H9 (cell line): ENCODE measurements at regions not wholly inside any gene's neighbourhood (a gene's known extent, or its start where the extent isn't known, plus 50 kb on each side); places are given as distances from the start of the nearest gene placed in this dataset.

Experiments used
- DNase-seq: peaks from one replicate; pipeline ENCODE4 v3.0.0-alpha.2; 2017
- H2AFZ ChIP-seq: one replicate; pipeline ENCODE4 v1.6.1; 2013; ENCODE audit warnings: mild to moderate bottlenecking, low read length, control low read depth, moderate library complexity
- H2AK5ac ChIP-seq: 2 replicates; pipeline ENCODE4 v1.6.1; 2013; ENCODE audit warnings: low read length, control low read depth, mixed read lengths; ENCODE audit not compliant: insufficient read length
- H2BK120ac ChIP-seq: one replicate; pipeline ENCODE4 v1.6.1; 2013; ENCODE audit warnings: low read depth, mild to moderate bottlenecking, low read length, control low read depth, inconsistent platforms; ENCODE audit not compliant: poor library complexity, severe bottlenecking
- H2BK12ac ChIP-seq: 2 replicates; pipeline ENCODE4 v1.6.1; 2013; ENCODE audit warnings: low read length, control low read depth, mixed read lengths, low read depth; ENCODE audit not compliant: insufficient read length
- H2BK15ac ChIP-seq: 2 replicates; pipeline ENCODE4 v1.6.1; 2013; ENCODE audit warnings: low read depth, low read length, control low read depth
- H2BK20ac ChIP-seq: one replicate; pipeline ENCODE4 v1.6.1; 2013; ENCODE audit warnings: low read depth, mild to moderate bottlenecking, low read length, control low read depth, inconsistent platforms; ENCODE audit not compliant: poor library complexity, severe bottlenecking
- H2BK5ac ChIP-seq: 2 replicates; pipeline ENCODE4 v1.6.1; 2013; ENCODE audit warnings: low read length, control low read depth, mixed read lengths; ENCODE audit not compliant: insufficient read length
- H3K14ac ChIP-seq: 2 replicates; pipeline ENCODE4 v1.6.1; 2013; ENCODE audit warnings: low read length, control low read depth; ENCODE audit not compliant: insufficient read depth
- H3K18ac ChIP-seq: 2 replicates; pipeline ENCODE4 v1.6.1; 2013; ENCODE audit warnings: low read depth, mild to moderate bottlenecking, mixed read lengths, low read length, control low read depth; ENCODE audit not compliant: insufficient read length
- H3K23ac ChIP-seq: 2 replicates; pipeline ENCODE4 v1.6.1; 2013; ENCODE audit warnings: low read length, control low read depth, mixed read lengths, low read depth; ENCODE audit not compliant: insufficient read length
- H3K23me2 ChIP-seq: 2 replicates; pipeline ENCODE4 v1.6.1; 2013; ENCODE audit warnings: low read depth, mild to moderate bottlenecking, mixed read lengths, low read length, control low read depth; ENCODE audit not compliant: insufficient read length, poor library complexity, severe bottlenecking
- H3K27ac ChIP-seq: 2 replicates; pipeline ENCODE4 v1.5.1; 2013; ENCODE audit warnings: low read length, control low read depth, mixed read lengths, low read depth; ENCODE audit not compliant: insufficient read length
- H3K27me3 ChIP-seq: 2 replicates; pipeline ENCODE4 v1.6.1; 2013; ENCODE audit warnings: low read length, control low read depth, inconsistent platforms; ENCODE audit not compliant: insufficient read depth
- H3K4ac ChIP-seq: 2 replicates; pipeline ENCODE4 v1.6.1; 2013; ENCODE audit warnings: low read depth, mild to moderate bottlenecking, control low read depth, inconsistent platforms, low read length, moderate library complexity
- H3K4me1 ChIP-seq: 2 replicates; pipeline ENCODE4 v1.6.1; 2013; ENCODE audit warnings: low read length, control low read depth, inconsistent platforms; ENCODE audit not compliant: insufficient read depth
- H3K4me2 ChIP-seq: 2 replicates; pipeline ENCODE4 v1.6.1; 2013; ENCODE audit warnings: low read length, control low read depth, mixed read lengths; ENCODE audit not compliant: insufficient read length, insufficient read depth
- H3K56ac ChIP-seq: 2 replicates; pipeline ENCODE4 v1.6.1; 2013; ENCODE audit warnings: low read depth, mild to moderate bottlenecking, mixed read lengths, low read length, control low read depth; ENCODE audit not compliant: insufficient read length
- H3K79me1 ChIP-seq: 2 replicates; pipeline ENCODE4 v1.6.1; 2013; ENCODE audit warnings: low read depth, mild to moderate bottlenecking, moderate library complexity, low read length, control low read depth, inconsistent platforms; ENCODE audit not compliant: insufficient read depth, poor library complexity, severe bottlenecking
- H3K79me2 ChIP-seq: 2 replicates; pipeline ENCODE4 v1.6.1; 2013; ENCODE audit warnings: low read length, control low read depth, inconsistent platforms; ENCODE audit not compliant: insufficient read depth
- H3K9ac ChIP-seq: 2 replicates; pipeline ENCODE4 v1.6.1; 2013; ENCODE audit warnings: low read length, control low read depth, mixed read lengths; ENCODE audit not compliant: insufficient read length; ENCODE audit errors: extremely low read depth
- H3K9me3 ChIP-seq: one replicate; pipeline ENCODE4 v1.6.1; 2013; ENCODE audit warnings: low read depth, low read length, inconsistent platforms; ENCODE audit not compliant: control insufficient read depth
- H3T11ph ChIP-seq: one replicate; pipeline ENCODE4 v1.6.1; 2013; ENCODE audit warnings: mild to moderate bottlenecking, low read length, control low read depth, inconsistent platforms
- H4K20me1 ChIP-seq: one replicate; pipeline ENCODE4 v1.6.1; 2013; ENCODE audit not compliant: control insufficient read depth, insufficient read length, insufficient read depth
- H4K5ac ChIP-seq: 2 replicates; pipeline ENCODE4 v1.6.1; 2013; ENCODE audit warnings: low read depth, mild to moderate bottlenecking, mixed read lengths, low read length, control low read depth; ENCODE audit not compliant: insufficient read length
- H4K8ac ChIP-seq: replicated peaks from 2 replicates; pipeline ENCODE4 v1.6.1; 2013; ENCODE audit warnings: low read length, control low read depth, mixed read lengths, low read depth; ENCODE audit not compliant: insufficient read length
- H4K91ac ChIP-seq: 2 replicates; pipeline ENCODE4 v1.6.1; 2013; ENCODE audit warnings: low read depth, mild to moderate bottlenecking, moderate library complexity, mixed read lengths, low read length, control low read depth; ENCODE audit not compliant: insufficient read length
- H3K27ac Mint-ChIP-seq, 3 experiments: 2 replicates in 2 of 3; 3 replicates in 1 of 3; pipeline ENCODE4 v1.8.0; 2020 to 2021; ENCODE audit warnings: mixed read lengths in 3 of 3, mild to moderate bottlenecking in 1 of 3, moderate library complexity in 1 of 3
- H3K27me3 Mint-ChIP-seq: 2 replicates; pipeline ENCODE4 v1.8.0; 2021; ENCODE audit warnings: low read depth, mild to moderate bottlenecking, moderate library complexity, mixed read lengths
- H3K36me3 Mint-ChIP-seq, 3 experiments: 2 replicates in 2 of 3; 3 replicates in 1 of 3; pipeline ENCODE4 v1.8.0; 2020 to 2021; ENCODE audit warnings: low read depth in 3 of 3, mixed read lengths in 3 of 3; ENCODE audit not compliant: insufficient read depth in 1 of 3
- H3K4me1 Mint-ChIP-seq, 2 experiments: 2 replicates each; pipeline ENCODE4 v1.8.0; 2020; ENCODE audit warnings: mixed read lengths in 2 of 2
- H3K4me3 Mint-ChIP-seq, 2 experiments: 2 replicates in 1 of 2; 3 replicates in 1 of 2; pipeline ENCODE4 v1.8.0; 2020 to 2021; ENCODE audit warnings: mild to moderate bottlenecking in 2 of 2, mixed read lengths in 2 of 2, moderate library complexity in 1 of 2
- H3K9me3 Mint-ChIP-seq, 2 experiments: 2 replicates in 1 of 2; 3 replicates in 1 of 2; pipeline ENCODE4 v1.8.0; 2020; ENCODE audit warnings: mild to moderate bottlenecking in 2 of 2, mixed read lengths in 2 of 2, moderate library complexity in 1 of 2
- CTCF ChIP-seq: fragments of 200-600 bp; sonication (generic); conservative IDR thresholded peaks from 3 replicates; pipeline ENCODE4 v1.8.0; 2021; ENCODE audit warnings: antibody characterized with exemption, mild to moderate bottlenecking
- WGBS: extraction: QIAGEN DNeasy Blood & Tissue Kit; methylation state at CpG from one replicate; pipeline ENCODE4 v1.1.7; 2013; ENCODE audit warnings: missing lambda C conversion rate, low lambda C conversion rate, mixed read lengths; ENCODE audit not compliant: insufficient read length; ENCODE audit errors: extremely low coverage; 5-methylcytosine and 5-hydroxymethylcytosine counted together

- Histone ChIP-seq H3K27me3 (no peaks in the 10 kb centered on the region), H3T11ph (no peak overlapping the region), H3K9ac (no peak overlapping the region), H2BK15ac (no peak overlapping the region), H2AK5ac (no peak overlapping the region), H4K20me1 (no peaks in the 10 kb centered on the region), H2BK5ac (no peak overlapping the region), H4K5ac (no peak overlapping the region), H2BK120ac (no peak overlapping the region), H3K56ac (no peak overlapping the region), H3K4me2 (no peak overlapping the region), H3K4me1 (no peaks in the 10 kb centered on the region), H3K79me1 (no peaks in the 10 kb centered on the region), H3K23me2 (no peaks in the 10 kb centered on the region), H2BK12ac (no peak overlapping the region), H2AFZ (no peak overlapping the region), H3K14ac (no peak overlapping the region), H3K18ac (no peak overlapping the region), H2BK20ac (no peak overlapping the region), H3K27ac (no peak overlapping the region), H3K23ac (no peak overlapping the region), H4K8ac (no peak overlapping the region), H3K79me2 (no peaks in the 10 kb centered on the region), H3K4ac (no peak overlapping the region), H4K91ac (no peak overlapping the region), H3K9me3 (no peaks in the 10 kb centered on the region)
- Mint-ChIP-seq H3K4me1 (no peaks in the 10 kb centered on the region), H3K36me3 (no peaks in the 10 kb centered on the region), H3K27me3 (no peaks in the 10 kb centered on the region), H3K27ac (peak overlapping the region in 1 of 3 experiments; percentile 70; a peak in 2 of 7 replicates), H3K9me3 (peaks cover 0 to 3% of the 10 kb centered on the region in 2 experiments; a peak in 1 of 5 replicates), H3K4me3 (no peak overlapping the region)
- DNase-seq, result no peak
- WGBS, result no CpG with 5 or more reads among the region's 5 CpGs
- no peak for TF ChIP-seq CTCF
Measured at GRCh38 chr14:84988357-84988756, 541.6 kb upstream of the FLRT2 start.
